ENCODE measurements at regions not wholly inside any gene's neighbourhood (a gene's known extent, or its start where the extent isn't known, plus 50 kb on each side); places are given as distances from the start of the nearest gene placed in this dataset.

DNA sequence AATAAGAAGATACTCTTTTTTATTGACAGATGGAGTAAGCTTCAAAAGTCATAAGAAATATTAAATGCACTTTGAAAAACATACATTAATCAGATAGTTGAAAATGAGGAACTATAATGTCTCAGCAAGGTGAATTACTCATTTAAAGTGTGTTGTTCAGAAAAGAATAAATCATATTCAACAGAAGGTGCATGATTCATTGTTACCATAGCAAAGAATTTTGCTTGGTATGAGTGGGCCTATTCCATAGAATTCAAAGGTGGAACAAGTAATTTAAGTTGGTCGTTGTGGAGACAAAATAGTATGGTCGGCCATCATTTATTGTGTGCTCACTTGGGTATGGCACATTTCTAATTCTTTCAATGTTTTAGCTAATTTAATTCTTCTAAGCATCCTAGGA is 1920.2 kb upstream of the CDH9 start:
- Mint-ChIP-seq H3K27ac (no peak overlapping the region), H3K4me3 (no peak overlapping the region), H3K27me3 (ENCODE audit: low read depth) (no peaks in the 10 kb centered on the region), H3K36me3 (ENCODE audit: insufficient read depth in 1 of 3, low read depth in 3 of 3) (peaks cover 0 to 4% (median 3%) of the 10 kb centered on the region in 3 experiments; a peak in 3 of 7 replicates), H3K9me3 (0 out of 5 replicates have a peak, but pooled peaks cover 0 to 2% of the 10 kb centered on the region in 2 experiments), H3K4me1 (peaks cover 3% of the 10 kb centered on the region in 2 experiments; a peak in 2 of 4 replicates)
- H4K5ac ChIP-seq (ENCODE audit: insufficient read length, low read depth, low read length) = no peak overlapping the region
- H3K79me2 ChIP-seq (ENCODE audit: insufficient read depth, low read length) = no peaks in the 10 kb centered on the region
- no peak overlapping the region for H3K4me2 ChIP-seq (ENCODE audit: insufficient read depth, insufficient read length, low read length)
- H3K4ac ChIP-seq (ENCODE audit: low read depth, low read length) = no peak overlapping the region
- H2BK120ac ChIP-seq (ENCODE audit: low read depth, low read length, poor library complexity, severe bottlenecking) = no peak overlapping the region
- H2BK15ac ChIP-seq (ENCODE audit: low read depth, low read length) = no peak overlapping the region
- no peaks in the 10 kb centered on the region for H3K23me2 ChIP-seq (ENCODE audit: insufficient read length, low read depth, low read length, poor library complexity, severe bottlenecking)
- no peak overlapping the region for H3K23ac ChIP-seq (ENCODE audit: insufficient read length, low read depth, low read length)
- H3K9me3 ChIP-seq (ENCODE audit: control insufficient read depth, low read depth, low read length) = no peaks in the 10 kb centered on the region
- no peak overlapping the region for H2AFZ ChIP-seq (ENCODE audit: low read length)
- no peak overlapping the region for H2AK5ac ChIP-seq (ENCODE audit: insufficient read length, low read length)
- H4K20me1 ChIP-seq (ENCODE audit: control insufficient read depth, insufficient read depth, insufficient read length) = no peaks in the 10 kb centered on the region
- no peak overlapping the region for H2BK20ac ChIP-seq (ENCODE audit: low read depth, low read length, poor library complexity, severe bottlenecking)
- H3K27ac ChIP-seq (ENCODE audit: insufficient read length, low read depth, low read length) = no peak overlapping the region
- no peak for DNase-seq
- H4K91ac ChIP-seq (ENCODE audit: insufficient read length, low read depth, low read length) = no peak overlapping the region
- H3K9ac ChIP-seq (ENCODE audit: extremely low read depth, insufficient read length, low read length) = no peak overlapping the region
- TF ChIP-seq, protein P1, sequence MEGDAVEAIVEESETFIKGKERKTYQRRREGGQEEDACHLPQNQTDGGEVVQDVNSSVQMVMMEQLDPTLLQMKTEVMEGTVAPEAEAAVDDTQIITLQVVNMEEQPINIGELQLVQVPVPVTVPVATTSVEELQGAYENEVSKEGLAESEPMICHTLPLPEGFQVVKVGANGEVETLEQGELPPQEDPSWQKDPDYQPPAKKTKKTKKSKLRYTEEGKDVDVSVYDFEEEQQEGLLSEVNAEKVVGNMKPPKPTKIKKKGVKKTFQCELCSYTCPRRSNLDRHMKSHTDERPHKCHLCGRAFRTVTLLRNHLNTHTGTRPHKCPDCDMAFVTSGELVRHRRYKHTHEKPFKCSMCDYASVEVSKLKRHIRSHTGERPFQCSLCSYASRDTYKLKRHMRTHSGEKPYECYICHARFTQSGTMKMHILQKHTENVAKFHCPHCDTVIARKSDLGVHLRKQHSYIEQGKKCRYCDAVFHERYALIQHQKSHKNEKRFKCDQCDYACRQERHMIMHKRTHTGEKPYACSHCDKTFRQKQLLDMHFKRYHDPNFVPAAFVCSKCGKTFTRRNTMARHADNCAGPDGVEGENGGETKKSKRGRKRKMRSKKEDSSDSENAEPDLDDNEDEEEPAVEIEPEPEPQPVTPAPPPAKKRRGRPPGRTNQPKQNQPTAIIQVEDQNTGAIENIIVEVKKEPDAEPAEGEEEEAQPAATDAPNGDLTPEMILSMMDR (conservative IDR thresholded peaks at IDR 0.05) = no peak
- H3K4me1 ChIP-seq (ENCODE audit: insufficient read depth, low read length) = no peaks in the 10 kb centered on the region
- no peaks in the 10 kb centered on the region for H3K27me3 ChIP-seq (ENCODE audit: insufficient read depth, low read length)
- WGBS (ENCODE audit: extremely low coverage, insufficient read length, low lambda C conversion rate) = no CpG with 5 or more reads among the region's 2 CpGs
- H3K56ac ChIP-seq (ENCODE audit: insufficient read length, low read depth, low read length) = no peak overlapping the region
- H2BK12ac ChIP-seq (ENCODE audit: insufficient read length, low read depth, low read length) = no peak overlapping the region
- no peaks in the 10 kb centered on the region for H3K79me1 ChIP-seq (ENCODE audit: insufficient read depth, low read depth, low read length, poor library complexity, severe bottlenecking)
- no peak overlapping the region for H3K18ac ChIP-seq (ENCODE audit: insufficient read length, low read depth, low read length)
- no peak overlapping the region for H3T11ph ChIP-seq (ENCODE audit: low read length)
- no peak overlapping the region for H4K8ac ChIP-seq (replicated peaks; ENCODE audit: insufficient read length, low read depth, low read length)
- H2BK5ac ChIP-seq (ENCODE audit: insufficient read length, low read length) = no peak overlapping the region
- no peak overlapping the region for H3K14ac ChIP-seq (ENCODE audit: insufficient read depth, low read length)

Measured in H9 (cell line).